ENCODE measurements at regions not wholly inside any gene's neighbourhood (a gene's known extent, or its start where the extent isn't known, plus 50 kb on each side); places are given as distances from the start of the nearest gene placed in this dataset.

GRCh38 chr2:145874466-145874865 lies 1354.5 kb upstream of the ZEB2 start:
- Mint-ChIP-seq H3K4me3 (no peak overlapping the region), H3K36me3 (ENCODE audit: insufficient read depth in 1 of 3, low read depth in 3 of 3) (peaks cover 0 to 2% (median 0%) of the 10 kb centered on the region in 3 experiments; a peak in 2 of 7 replicates), H3K4me1 (no peaks in the 10 kb centered on the region; a peak in 1 of 4 replicates), H3K27ac (no peak overlapping the region), H3K27me3 (ENCODE audit: low read depth) (no peaks in the 10 kb centered on the region), H3K9me3 (no peaks in the 10 kb centered on the region; a peak in 2 of 5 replicates)
- Histone ChIP-seq H3K79me2 (ENCODE audit: insufficient read depth, low read length) (no peaks in the 10 kb centered on the region), H3K27ac (ENCODE audit: insufficient read length, low read depth, low read length) (no peak overlapping the region), H3K4me2 (ENCODE audit: insufficient read depth, insufficient read length, low read length) (no peak overlapping the region), H3T11ph (ENCODE audit: low read length) (no peak overlapping the region), H3K79me1 (ENCODE audit: insufficient read depth, low read depth, low read length, poor library complexity, severe bottlenecking) (no peaks in the 10 kb centered on the region), H3K23ac (ENCODE audit: insufficient read length, low read depth, low read length) (no peak overlapping the region), H3K23me2 (ENCODE audit: insufficient read length, low read depth, low read length, poor library complexity, severe bottlenecking) (no peaks in the 10 kb centered on the region), H3K14ac (ENCODE audit: insufficient read depth, low read length) (no peak overlapping the region), H4K91ac (ENCODE audit: insufficient read length, low read depth, low read length) (no peak overlapping the region), H2BK15ac (ENCODE audit: low read depth, low read length) (no peak overlapping the region), H3K27me3 (ENCODE audit: insufficient read depth, low read length) (no peaks in the 10 kb centered on the region), H2BK20ac (ENCODE audit: low read depth, low read length, poor library complexity, severe bottlenecking) (no peak overlapping the region), H2BK120ac (ENCODE audit: low read depth, low read length, poor library complexity, severe bottlenecking) (no peak overlapping the region), H3K4me1 (ENCODE audit: insufficient read depth, low read length) (no peaks in the 10 kb centered on the region; the same call in 1 of the 2 replicates), H2BK12ac (ENCODE audit: insufficient read length, low read depth, low read length) (no peak overlapping the region), H2BK5ac (ENCODE audit: insufficient read length, low read length) (no peak overlapping the region), H3K56ac (ENCODE audit: insufficient read length, low read depth, low read length) (no peak overlapping the region), H3K9ac (ENCODE audit: extremely low read depth, insufficient read length, low read length) (no peak overlapping the region), H4K5ac (ENCODE audit: insufficient read length, low read depth, low read length) (no peak overlapping the region), H4K20me1 (ENCODE audit: control insufficient read depth, insufficient read depth, insufficient read length) (no peaks in the 10 kb centered on the region), H2AK5ac (ENCODE audit: insufficient read length, low read length) (no peak overlapping the region), H4K8ac (replicated peaks; ENCODE audit: insufficient read length, low read depth, low read length) (no peak overlapping the region), H3K18ac (ENCODE audit: insufficient read length, low read depth, low read length) (no peak overlapping the region), H3K4ac (ENCODE audit: low read depth, low read length) (no peak overlapping the region), H3K9me3 (ENCODE audit: control insufficient read depth, low read depth, low read length) (no peaks in the 10 kb centered on the region), H2AFZ (ENCODE audit: low read length) (no peak overlapping the region)
- no CpG with 5 or more reads among the region's 1 CpG for WGBS (ENCODE audit: extremely low coverage, insufficient read length, low lambda C conversion rate)
- DNase-seq: no peak
- TF ChIP-seq CTCF (conservative IDR thresholded peaks at IDR 0.05): no peak
